ENCODE measurements at regions not wholly inside any gene's neighbourhood (a gene's known extent, or its start where the extent isn't known, plus 50 kb on each side); places are given as distances from the start of the nearest gene placed in this dataset.
"Not testable (repeated sequence)": the region's sequence is repeated elsewhere in the genome, so short reads cannot be mapped to it uniquely, and the experiment has no call there.

DNA sequence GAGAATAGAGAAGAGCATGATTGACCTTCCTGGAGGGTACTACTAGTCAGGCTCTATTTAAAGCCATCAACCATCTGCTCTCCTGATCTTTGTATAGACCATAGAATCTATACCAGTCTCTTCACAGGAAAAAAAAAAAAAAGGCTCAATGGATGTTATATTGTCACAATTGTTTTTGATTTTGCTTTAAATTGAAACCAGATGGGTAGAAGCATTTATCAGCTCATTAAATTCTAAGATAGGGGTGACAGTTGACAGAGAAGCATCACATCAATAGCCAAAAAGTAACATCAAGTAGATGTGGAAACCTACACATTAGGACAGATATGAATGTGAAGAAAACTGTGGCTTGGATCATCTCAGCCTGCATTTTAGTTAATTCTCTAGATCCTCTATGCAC, 558.9 kb upstream of the MBL2 start:
- no peak for DNase-seq

GRCh38 chr10:53326401-53327305, 554.1 kb upstream of the MBL2 start:
- DNase-seq: not testable (repeated sequence)

- peak; percentile 79 for DNase-seq
Measured at GRCh38 chr10:53325066-53325465, 552.5 kb upstream of the MBL2 start.

- DNase-seq: peak; percentile 57
Measured at GRCh38 chr10:53315709-53316108, 543.1 kb upstream of the MBL2 start.

- peak; percentile 99 for DNase-seq
Measured at GRCh38 chr10:53314876-53315275, 542.3 kb upstream of the MBL2 start.

DNA sequence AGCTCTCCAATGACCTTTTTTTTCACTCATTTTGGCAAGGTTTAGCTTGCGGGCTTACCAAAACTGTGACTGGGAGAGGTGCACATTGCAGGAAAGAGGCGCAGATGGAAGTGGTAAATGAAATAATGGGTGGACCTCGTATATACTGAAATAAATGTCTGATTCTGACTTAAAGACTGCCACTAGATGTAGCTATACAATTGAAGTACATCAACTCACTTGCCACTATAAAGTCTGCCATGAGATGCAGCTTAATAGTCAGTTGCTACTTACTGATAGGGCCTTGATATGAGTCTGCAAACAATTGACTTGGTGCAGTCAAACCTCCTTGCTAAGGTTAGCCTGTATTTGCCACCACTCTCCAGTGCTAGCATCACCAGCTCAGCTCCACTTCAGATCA, 525.9 kb upstream of the MBL2 start:
- no peak for DNase-seq

DNA sequence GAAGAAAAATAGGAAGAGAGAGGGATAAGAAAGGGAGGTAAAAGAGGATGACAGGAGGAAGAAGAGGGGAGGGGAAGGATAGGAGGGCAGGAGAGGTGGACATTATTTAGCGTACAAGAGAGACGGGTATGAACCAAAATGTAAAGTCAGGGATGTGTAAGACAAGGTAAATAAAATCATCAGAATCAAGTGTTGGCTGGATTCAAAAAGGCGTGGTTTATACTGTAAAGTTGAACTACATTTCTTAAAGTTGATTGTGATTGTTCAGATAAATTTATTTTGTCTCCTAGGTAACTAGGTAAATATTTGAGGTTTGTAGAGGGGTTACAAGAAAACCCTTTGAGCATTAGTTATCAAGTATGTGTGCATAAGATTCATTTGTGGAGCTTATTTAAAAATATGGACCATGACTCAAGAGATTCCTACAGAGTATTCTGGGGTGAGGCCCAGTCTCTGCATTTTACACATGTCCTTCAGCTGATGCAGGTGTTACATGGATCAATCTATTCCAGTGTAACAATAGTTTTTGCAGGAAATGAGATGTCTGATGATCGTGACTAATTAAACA, 512.1 kb upstream of the MBL2 start:
- no peak for DNase-seq

DNA sequence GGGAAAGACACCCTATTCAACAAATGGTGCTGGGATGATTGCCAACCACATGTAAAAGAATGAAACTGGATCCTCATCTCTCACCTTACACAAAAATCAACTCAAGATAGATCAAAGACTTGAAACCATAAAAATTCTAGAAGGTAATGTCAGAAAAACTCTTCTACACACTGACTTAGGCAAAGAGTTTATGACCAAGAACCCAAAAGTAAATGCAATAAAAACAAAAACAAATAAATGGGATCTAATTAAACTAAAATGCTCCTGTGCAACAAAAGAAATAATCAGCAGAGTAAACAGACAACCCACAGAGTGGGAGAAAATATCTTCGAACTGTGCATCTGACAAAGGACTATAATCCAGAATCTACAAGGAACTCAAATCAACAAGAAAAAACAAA, 504.2 kb upstream of the MBL2 start:
- DNase-seq: no peak

DNA sequence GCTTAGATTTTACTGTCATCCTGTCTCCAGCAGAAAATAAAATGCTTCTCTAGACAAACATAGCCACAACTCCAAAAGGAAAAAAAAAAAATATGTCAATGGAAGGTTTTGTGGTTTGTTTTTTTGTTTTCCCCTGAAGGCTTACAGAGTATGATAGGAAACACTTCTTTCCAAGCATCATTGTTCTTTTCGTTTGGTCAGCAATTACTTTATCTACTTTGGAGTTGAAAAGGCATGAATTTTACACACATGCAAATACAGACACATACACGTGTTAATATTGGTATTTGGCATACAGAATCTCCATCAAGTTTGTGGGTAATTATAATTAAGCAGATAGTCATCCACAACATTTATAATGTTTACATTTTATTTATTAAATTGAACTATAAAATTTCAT, 496.9 kb upstream of the MBL2 start:
- DNase-seq: no peak

DNA sequence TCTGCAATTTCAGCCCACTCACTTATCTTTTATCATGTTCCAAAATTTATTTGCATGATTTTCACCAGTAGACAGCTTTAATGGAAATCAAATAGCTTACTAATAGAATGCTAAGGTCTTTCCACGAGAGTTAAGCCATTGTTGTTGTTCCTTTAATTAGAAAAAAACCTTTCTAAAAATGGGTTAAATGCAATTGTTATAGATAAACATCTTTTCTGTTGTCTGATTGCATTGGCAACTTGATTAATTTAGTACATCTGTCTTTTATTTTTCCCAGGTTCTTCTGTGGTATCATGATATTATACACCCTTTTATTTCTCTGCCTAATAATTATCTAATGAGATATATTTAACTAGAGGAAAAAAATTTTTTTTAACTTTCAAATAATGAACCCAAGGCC, 487.6 kb upstream of the MBL2 start:
- no peak for DNase-seq

GRCh38 chr10:53256623-53257022, 484.0 kb upstream of the MBL2 start:
- no peak for DNase-seq

DNA sequence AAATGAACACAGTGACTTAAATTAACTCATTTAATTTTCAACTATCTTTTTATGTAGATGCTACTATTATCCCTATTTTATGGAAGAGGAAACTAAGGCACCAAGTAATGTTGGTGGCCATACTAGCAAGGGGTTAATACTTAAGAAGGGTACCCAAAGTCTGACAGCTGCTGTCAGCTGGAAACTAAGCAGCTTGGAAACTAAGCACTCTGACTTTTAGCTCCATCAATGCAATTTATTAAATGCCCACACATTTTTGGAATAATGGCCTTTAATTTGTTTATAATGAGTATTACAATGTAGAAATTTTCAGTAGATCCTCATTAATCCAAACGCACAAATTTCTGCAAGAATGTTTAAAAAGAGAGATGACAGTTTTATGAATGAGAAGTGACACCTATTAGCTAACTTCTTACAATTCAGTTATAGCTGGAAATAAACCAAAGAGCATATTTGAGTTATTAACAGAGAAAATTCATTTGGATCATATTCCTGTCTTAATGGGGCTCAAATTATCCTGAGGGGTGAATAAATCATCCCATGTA, 483.1 kb upstream of the MBL2 start:
- no peak for DNase-seq

DNA sequence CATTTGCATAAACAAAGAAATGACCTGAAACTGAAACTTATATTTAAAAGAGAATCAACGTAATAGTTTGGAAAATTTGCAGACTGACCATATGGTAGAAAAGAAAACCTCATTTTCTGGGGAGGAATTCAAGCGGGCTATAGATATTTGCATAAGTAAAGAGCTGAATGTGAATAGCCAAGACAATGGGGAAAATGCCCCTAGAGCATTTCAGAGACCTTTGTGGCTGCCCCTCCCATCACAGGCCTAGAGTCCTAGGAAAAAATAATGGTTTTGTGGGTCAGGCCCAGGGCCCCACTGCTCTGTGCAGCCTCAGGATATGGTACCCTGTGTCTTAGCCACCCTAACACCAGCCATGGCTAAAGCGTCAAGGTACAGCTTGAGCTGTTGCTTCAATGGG, 480.6 kb upstream of the MBL2 start:
- DNase-seq: no peak

DNA sequence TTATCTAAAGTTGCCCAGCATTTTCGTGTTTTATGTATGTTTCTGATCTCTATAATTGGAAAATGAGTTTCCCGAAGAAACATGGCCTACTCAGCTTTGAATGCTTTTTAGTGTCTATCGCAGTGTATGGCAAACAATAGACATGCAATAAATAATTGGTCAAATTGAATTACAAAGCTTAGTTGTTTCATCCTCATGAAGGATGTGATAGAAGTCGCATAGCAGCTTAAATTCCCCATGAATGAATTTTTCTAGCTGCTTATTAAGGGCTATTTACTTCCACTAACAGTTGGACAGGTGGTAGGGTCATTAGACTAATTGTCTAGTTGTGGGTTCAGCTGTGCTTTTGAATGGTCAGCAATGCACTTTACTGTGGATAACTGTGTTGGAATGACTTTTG, 467.3 kb upstream of the MBL2 start:
- no peak for DNase-seq

DNA sequence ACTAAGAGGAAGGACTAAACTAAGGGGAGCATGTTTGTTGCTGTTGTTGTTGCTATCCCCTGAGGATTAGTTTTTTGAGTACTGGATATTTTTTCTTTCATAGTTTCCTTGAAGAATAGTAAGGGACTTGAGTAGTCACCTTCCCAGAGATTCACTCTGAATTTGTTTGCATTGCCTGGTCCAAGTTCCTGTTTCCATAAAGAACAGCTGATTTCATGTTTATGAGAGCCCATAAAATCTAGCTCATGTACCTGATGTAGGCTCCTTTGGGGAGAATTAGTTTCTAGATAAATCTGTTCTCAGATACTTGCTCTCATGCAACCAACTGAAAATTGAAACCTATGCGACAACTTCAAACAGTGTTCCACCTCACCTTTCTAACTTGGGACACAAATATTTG, 464.4 kb upstream of the MBL2 start:
- DNase-seq: no peak

- DNase-seq: no peak
Measured at GRCh38 chr10:53233749-53234148, 461.2 kb upstream of the MBL2 start.

DNA sequence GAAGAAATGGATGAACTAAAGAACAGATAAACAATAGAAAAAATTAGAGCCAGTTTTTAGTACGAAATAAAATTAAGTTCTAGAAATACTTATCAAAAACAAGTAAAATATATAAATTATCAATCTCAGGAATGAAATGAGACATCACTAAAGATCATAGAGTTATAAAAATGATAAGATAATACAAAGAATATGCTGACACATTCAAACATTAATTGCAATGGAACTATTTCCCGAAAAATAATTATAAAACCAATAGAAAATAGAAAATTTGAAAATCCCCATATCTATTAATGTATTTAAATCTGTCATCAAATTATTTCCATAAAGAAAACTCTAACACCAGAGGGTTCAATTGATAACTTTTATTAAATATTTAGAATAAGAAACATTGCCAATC, 458.1 kb upstream of the MBL2 start:
- no peak for DNase-seq

DNA sequence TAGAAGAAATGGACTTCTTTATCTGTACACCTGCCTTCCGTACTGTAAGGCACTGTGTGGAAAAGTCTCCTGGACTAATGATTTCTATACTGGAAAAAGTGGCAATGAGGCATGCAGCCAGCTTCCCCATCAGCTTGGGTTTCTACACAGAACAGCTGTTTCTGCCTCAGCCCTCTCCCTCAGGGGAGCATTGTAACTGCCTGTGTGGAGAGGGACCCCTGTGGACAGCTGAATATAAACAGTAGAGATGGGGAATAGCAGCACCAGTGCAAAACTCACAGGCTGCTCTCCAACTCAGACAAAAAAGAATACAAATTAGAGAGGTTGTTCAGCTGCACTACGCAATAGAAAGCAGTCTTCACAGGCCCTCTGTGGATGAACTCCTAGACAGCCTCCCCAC, 451.3 kb upstream of the MBL2 start:
- DNase-seq: no peak

DNA sequence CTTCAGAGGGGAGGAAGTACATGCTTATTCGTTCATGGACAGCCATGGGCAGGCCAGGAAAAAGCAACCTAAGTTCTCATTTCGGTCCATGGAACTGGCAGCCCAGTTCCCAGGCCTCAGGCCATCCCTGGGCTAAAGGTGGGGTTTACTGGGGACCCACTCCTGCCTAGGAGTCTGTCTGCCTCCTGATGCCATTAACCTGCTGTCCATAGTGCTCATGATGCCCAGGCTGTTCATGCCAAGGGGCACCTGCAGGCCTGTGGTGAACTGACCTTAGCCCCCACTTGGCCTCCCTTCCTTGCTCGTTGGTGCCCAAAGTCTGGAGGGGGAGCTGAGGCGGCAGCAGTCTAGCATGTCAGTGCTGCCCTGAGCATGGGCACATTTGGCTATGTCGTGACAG, 450.2 kb upstream of the MBL2 start:
- DNase-seq: no peak

DNA sequence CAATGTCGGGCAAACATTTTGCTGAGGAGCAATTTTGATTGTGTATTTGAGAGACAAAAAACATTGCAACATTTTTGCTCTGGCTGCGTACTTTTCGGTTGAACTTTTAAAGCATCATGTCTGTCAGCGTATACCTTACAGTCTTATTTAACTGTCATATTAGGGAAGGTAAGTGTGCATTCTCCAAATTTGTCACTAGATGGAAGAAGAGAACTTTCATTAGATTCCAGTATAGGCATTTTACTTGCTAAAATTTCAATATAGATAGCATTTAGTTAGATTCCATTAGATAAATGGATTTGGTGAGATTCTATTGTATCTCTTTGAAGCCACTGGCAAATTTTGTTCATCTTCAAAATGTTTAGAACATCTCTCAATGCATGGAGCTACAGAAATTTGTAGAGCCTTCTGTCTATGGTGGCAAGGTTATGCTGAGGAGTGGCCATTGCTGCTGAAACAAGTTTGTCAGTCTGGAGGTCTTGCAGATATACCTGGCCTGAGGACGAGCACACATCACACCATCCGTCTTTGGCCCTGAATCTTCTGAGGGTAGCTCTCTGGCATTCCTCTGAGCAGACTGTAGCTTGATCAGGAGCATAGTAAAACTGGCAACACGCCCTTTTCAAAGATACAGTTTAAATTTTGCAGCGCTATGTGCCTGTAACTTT, 437.5 kb upstream of the MBL2 start:
- peak; percentile 5 for DNase-seq

DNA sequence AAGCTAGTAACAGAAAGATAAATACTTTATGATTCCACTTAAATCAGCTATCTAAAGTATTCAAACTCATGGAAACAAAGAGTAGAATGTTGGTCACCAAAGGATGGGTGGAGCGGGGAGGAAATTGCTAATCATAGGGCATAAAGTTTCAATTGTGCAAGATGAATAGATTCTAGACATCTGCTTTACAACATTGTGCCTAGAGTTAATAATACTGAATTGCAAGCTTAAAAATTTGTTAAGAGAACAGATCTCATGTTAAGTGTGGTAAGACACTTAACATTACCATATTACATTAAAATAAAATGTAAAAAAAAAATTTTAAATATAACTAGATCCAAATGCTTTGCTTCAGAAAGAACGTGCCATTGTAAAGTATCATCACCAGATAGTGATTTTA, 411.1 kb upstream of the MBL2 start:
- DNase-seq: no peak

- no peak for DNase-seq
Measured at GRCh38 chr10:53177468-53177867, 404.9 kb upstream of the MBL2 start.

DNA sequence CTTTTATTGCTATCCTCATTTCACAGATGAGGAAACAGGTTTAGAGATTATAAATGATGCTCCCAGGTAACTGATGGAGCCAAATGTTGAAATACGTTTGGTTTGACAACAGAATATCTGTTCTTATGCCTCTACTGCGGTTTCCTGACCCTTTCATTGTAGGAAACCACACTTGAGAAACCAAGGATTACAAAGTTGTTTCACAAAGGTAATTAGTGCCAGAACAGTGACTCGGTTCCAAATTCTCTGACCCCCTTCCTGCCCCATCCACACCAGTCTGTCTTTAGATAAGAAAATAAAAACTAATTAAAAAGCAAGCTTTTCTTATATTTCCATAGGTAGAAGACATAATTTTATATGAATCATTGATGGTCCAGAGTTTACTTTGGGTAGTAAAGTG, 393.7 kb upstream of the MBL2 start:
- no peak for DNase-seq

- DNase-seq: no peak
Measured at GRCh38 chr10:53162856-53163255, 390.3 kb upstream of the MBL2 start.
